ENCODE measurements at regions not wholly inside any gene's neighbourhood (a gene's known extent, or its start where the extent isn't known, plus 50 kb on each side); places are given as distances from the start of the nearest gene placed in this dataset.
"Not testable (repeated sequence)": the region's sequence is repeated elsewhere in the genome, so short reads cannot be mapped to it uniquely, and the experiment has no call there.

DNA sequence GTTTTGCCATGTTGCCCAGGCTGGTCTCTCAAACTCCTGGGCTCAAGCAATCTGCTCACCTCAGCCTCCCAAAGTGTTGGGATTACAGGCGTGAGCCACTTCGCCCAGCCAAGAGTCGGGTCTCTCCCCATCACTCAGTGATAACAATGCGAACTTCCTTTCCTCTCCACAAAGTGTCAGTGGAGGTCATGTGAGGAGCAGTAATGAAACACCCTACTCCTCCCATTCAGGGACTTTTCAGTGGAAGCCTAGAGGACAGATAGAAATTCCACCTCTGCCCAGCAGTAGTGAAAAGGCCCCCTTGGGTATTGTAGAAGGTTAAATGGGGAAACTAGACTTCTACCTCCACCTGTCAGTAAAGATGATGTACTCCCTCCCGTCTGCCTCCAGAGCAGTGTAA, 141.9 kb upstream of the STK26 start:
- no peak for DNase-seq (ENCODE audit: low spot score)
- TF ChIP-seq, protein P1, sequence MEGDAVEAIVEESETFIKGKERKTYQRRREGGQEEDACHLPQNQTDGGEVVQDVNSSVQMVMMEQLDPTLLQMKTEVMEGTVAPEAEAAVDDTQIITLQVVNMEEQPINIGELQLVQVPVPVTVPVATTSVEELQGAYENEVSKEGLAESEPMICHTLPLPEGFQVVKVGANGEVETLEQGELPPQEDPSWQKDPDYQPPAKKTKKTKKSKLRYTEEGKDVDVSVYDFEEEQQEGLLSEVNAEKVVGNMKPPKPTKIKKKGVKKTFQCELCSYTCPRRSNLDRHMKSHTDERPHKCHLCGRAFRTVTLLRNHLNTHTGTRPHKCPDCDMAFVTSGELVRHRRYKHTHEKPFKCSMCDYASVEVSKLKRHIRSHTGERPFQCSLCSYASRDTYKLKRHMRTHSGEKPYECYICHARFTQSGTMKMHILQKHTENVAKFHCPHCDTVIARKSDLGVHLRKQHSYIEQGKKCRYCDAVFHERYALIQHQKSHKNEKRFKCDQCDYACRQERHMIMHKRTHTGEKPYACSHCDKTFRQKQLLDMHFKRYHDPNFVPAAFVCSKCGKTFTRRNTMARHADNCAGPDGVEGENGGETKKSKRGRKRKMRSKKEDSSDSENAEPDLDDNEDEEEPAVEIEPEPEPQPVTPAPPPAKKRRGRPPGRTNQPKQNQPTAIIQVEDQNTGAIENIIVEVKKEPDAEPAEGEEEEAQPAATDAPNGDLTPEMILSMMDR (IDR thresholded peaks at IDR 0.05), result no peak
- peaks cover 8% of the 10 kb centered on the region for H3K9me3 Mint-ChIP-seq (ENCODE audit: low read depth)
- no peaks in the 10 kb centered on the region for H3K36me3 Mint-ChIP-seq (ENCODE audit: low read depth)
- H3K27me3 Mint-ChIP-seq (ENCODE audit: low read depth), result peaks cover 10% of the 10 kb centered on the region
- no peaks in the 10 kb centered on the region for H3K4me1 Mint-ChIP-seq (ENCODE audit: low read depth)
- no peak overlapping the region for H3K4me3 Mint-ChIP-seq (ENCODE audit: unreplicated experiment)
- H3K27ac Mint-ChIP-seq (ENCODE audit: unreplicated experiment), result no peak overlapping the region

DNA sequence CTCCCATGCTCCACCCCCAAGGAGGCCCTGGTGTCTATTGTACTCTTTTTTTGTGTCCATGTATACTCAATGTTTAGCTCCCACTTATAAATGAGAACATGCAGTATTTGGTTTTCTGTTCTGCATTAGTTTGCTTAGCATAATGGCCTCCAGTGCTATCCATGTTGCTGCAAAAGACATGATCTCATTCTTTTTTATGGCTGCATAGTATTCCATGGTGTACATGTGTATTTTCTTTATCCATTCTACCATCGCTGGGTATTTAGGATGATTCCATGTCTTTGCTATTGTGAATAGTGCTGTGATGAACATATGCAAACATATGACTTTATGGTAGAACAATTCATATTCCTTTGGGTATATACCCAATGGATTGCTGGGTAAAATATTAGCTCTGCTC, 138.1 kb upstream of the STK26 start:
- not testable (repeated sequence) for H3K27ac Mint-ChIP-seq (ENCODE audit: unreplicated experiment); H3K4me3 Mint-ChIP-seq (ENCODE audit: unreplicated experiment); H3K27me3 Mint-ChIP-seq (ENCODE audit: low read depth); H3K4me1 Mint-ChIP-seq (ENCODE audit: low read depth); H3K36me3 Mint-ChIP-seq (ENCODE audit: low read depth); DNase-seq (ENCODE audit: low spot score); H3K9me3 Mint-ChIP-seq (ENCODE audit: low read depth)

DNA sequence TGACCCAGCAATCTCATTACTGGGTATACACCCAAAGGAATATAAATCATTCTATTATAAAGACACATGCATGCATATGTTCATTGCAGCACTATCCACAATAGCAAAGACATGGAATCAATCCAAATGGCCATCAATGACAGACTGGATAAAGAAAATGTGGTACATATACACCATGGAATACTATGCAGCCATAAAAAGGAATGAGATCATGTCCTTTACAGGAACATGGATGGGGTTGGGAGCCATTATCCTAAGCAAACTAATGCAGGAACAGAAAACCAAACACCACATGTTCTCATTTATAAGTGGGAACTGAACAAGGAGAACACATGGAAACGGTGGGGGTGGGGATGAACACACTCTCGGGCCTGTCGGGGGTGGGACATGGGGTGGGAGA, 129.2 kb upstream of the STK26 start:
- H3K4me1 Mint-ChIP-seq (ENCODE audit: low read depth); DNase-seq (ENCODE audit: low spot score); H3K27ac Mint-ChIP-seq (ENCODE audit: unreplicated experiment); H3K4me3 Mint-ChIP-seq (ENCODE audit: unreplicated experiment); H3K9me3 Mint-ChIP-seq (ENCODE audit: low read depth); H3K36me3 Mint-ChIP-seq (ENCODE audit: low read depth): not testable (repeated sequence)
- peaks cover 21% of the 10 kb centered on the region for H3K27me3 Mint-ChIP-seq (ENCODE audit: low read depth)

DNA sequence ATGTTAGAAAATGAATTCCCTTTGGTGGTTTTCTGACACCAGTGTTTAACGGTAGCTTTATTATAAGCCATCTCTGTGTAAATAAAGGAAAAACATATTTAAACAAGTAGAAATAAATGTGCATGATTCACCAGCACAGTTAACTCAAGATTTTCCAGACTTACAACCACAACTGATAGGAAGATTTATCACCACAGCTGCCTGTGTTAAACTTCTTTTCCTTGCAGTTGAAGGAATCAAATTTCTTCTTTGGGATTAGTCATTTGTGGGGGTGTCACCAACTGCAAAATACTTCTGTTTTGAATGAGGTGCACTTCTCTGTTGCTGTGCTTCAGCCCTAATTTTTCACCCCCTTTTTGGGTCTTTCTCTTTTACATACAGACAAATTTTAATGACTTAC, 128.1 kb upstream of the STK26 start:
- Mint-ChIP-seq H3K36me3 (ENCODE audit: low read depth) (no peaks in the 10 kb centered on the region), H3K9me3 (ENCODE audit: low read depth) (peaks cover 3% of the 10 kb centered on the region), H3K27ac (ENCODE audit: unreplicated experiment) (no peak overlapping the region), H3K27me3 (ENCODE audit: low read depth) (peaks cover 19% of the 10 kb centered on the region), H3K4me1 (ENCODE audit: low read depth) (no peaks in the 10 kb centered on the region), H3K4me3 (ENCODE audit: unreplicated experiment) (no peak overlapping the region)
- TF ChIP-seq, protein P1 (IDR thresholded peaks at IDR 0.05), result no peak
- no peak for DNase-seq (ENCODE audit: low spot score)

DNA sequence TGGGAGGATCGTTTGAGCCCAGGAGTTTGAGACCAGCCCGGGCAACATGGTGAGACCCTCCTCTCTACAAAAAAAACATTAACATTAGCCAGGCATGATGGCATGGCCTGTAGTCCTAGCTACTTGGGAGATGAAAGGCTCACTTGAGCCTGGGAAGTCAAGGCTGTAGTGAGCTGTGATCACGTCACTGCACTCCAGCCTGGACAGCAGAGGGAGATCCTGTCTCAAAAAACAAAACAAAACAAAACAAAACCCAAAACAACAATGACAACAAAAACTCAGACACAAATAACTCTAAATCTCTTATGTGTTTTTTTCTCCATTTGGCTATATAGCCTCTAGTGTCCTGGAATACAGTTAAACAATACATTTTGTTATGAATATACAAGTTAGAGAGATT, 127.3 kb upstream of the STK26 start:
- Mint-ChIP-seq H3K9me3 (ENCODE audit: low read depth) (peaks cover 3% of the 10 kb centered on the region), H3K4me3 (ENCODE audit: unreplicated experiment) (no peak overlapping the region), H3K27ac (ENCODE audit: unreplicated experiment) (no peak overlapping the region), H3K27me3 (ENCODE audit: low read depth) (peaks cover 17% of the 10 kb centered on the region), H3K4me1 (ENCODE audit: low read depth) (no peaks in the 10 kb centered on the region), H3K36me3 (ENCODE audit: low read depth) (no peaks in the 10 kb centered on the region)
- DNase-seq (ENCODE audit: low spot score), result no peak
- TF ChIP-seq, protein P1 (IDR thresholded peaks at IDR 0.05), result peak; percentile 11

DNA sequence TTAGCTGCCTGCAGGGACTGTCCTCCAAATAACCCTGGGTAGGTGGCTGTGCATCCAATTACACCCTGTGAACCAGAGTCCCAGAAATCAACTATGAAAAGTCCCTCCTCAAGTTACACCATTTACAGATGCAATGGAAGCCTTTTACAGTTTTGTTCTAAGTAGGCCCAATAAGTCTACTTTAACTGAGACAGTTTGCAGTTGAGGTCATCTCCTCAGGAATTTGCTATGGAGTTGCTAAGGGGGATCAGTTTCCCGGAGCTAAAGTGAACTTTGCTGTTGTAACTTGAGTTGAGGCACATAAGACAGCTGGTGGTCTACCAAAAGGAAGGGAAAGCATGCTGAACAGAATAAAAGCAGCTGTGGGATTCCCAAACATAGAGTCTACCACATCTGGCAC, 121.6 kb upstream of the STK26 start:
- Mint-ChIP-seq H3K9me3 (ENCODE audit: low read depth) (no peaks in the 10 kb centered on the region), H3K4me1 (ENCODE audit: low read depth) (no peaks in the 10 kb centered on the region), H3K36me3 (ENCODE audit: low read depth) (no peaks in the 10 kb centered on the region), H3K27me3 (ENCODE audit: low read depth) (peaks cover 14% of the 10 kb centered on the region), H3K4me3 (ENCODE audit: unreplicated experiment) (no peak overlapping the region), H3K27ac (ENCODE audit: unreplicated experiment) (no peak overlapping the region)
- TF ChIP-seq, protein P1 (IDR thresholded peaks at IDR 0.05), result no peak
- DNase-seq (ENCODE audit: low spot score), result no peak

All from chondrocyte (in vitro differentiated cells).